Caco-2 (cell line): ENCODE measurements at regions not wholly inside any gene's neighbourhood (a gene's known extent, or its start where the extent isn't known, plus 50 kb on each side); places are given as distances from the start of the nearest gene placed in this dataset.

ENCODE experiments used
- BruUV-seq: library from RNA; stranded (reverse); fragments of 400-500 nt; replicated peaks from 2 replicates; lab custom pipeline; 2021; lab: Mats Ljungman, UMichigan
- CTCF ChIA-PET: fragments of 300-600 bp; sonication (Branson Sonifier 250); formaldehyde crosslinking; loops from one replicate; lab custom pipeline; 2022; ENCODE audit warnings: antibody characterized with exemption; lab: Charles Lee
- POLR2A ChIA-PET: fragments of 300-600 bp; sonication (Branson Sonifier 250); formaldehyde crosslinking; loops from one replicate; lab custom pipeline; 2022; ENCODE audit warnings: antibody characterized with exemption; lab: Charles Lee
- DNase-seq, 2 experiments: peaks; one replicate each; pipeline versions ENCODE4 v3.0.0 to v3.0.0-alpha.2; 2020 to 2022
- H3K27me3 ChIP-seq: replicated peaks from 2 replicates; pipeline ENCODE4 v1.6.0; 2011; ENCODE audit warnings: low read length; ENCODE audit not compliant: control insufficient read depth, insufficient read depth
- H3K36me3 ChIP-seq: 2 replicates; pipeline ENCODE4 v1.5.1; 2011; ENCODE audit warnings: low read length; ENCODE audit not compliant: control insufficient read depth, insufficient read depth
- H3K4me1 ChIP-seq: fragments of 250-450 bp; sonication (Bioruptor Pico); 2 replicates; pipeline ENCODE4 v1.5.1; 2020; ENCODE audit warnings: mild to moderate bottlenecking
- H3K4me3 ChIP-seq: 2 replicates; pipeline ENCODE4 v1.5.1; 2011; ENCODE audit warnings: low read depth, mild to moderate bottlenecking, control low read depth, low read length
- H3K9me3 ChIP-seq: fragments of 250-450 bp; sonication (Bioruptor Pico); 2 replicates; pipeline ENCODE4 v1.5.1; 2020; ENCODE audit warnings: mild to moderate bottlenecking, moderate library complexity
- H3K27ac Mint-ChIP-seq: one replicate; pipeline ENCODE4 v1.8.0; 2022; ENCODE audit warnings: mixed read lengths; ENCODE audit not compliant: unreplicated experiment
- H3K27me3 Mint-ChIP-seq: one replicate; pipeline ENCODE4 v1.8.0; 2022; ENCODE audit warnings: mixed read lengths; ENCODE audit not compliant: insufficient read depth, unreplicated experiment
- H3K36me3 Mint-ChIP-seq: one replicate; pipeline ENCODE4 v1.8.0; 2022; ENCODE audit warnings: mild to moderate bottlenecking, mixed read lengths; ENCODE audit not compliant: insufficient read depth, unreplicated experiment
- H3K4me1 Mint-ChIP-seq: one replicate; pipeline ENCODE4 v1.8.0; 2022; ENCODE audit warnings: low read depth, mixed read lengths; ENCODE audit not compliant: unreplicated experiment
- H3K4me3 Mint-ChIP-seq: one replicate; pipeline ENCODE4 v1.8.0; 2022; ENCODE audit warnings: mild to moderate bottlenecking, moderate library complexity, mixed read lengths; ENCODE audit not compliant: unreplicated experiment
- H3K9me3 Mint-ChIP-seq: one replicate; pipeline ENCODE4 v1.8.0; 2022; ENCODE audit warnings: mixed read lengths; ENCODE audit not compliant: unreplicated experiment
- CTCF ChIP-seq, 2 experiments: fragments of 200-600 bp in 1 of 2; IDR thresholded peaks; 1 replicate in 1 of 2; 2 replicates in 1 of 2; pipeline versions ENCODE4 v1.5.1 to v1.8.0; 2011 to 2022; ENCODE audit warnings: antibody characterized with exemption in 1 of 2, control low read depth in 1 of 2, inconsistent platforms in 1 of 2, low read depth in 1 of 2, low read length in 1 of 2, mild to moderate bottlenecking in 1 of 2, moderate library complexity in 1 of 2; ENCODE audit not compliant: insufficient read depth in 1 of 2, severe bottlenecking in 1 of 2, unreplicated experiment in 1 of 2
- intact Hi-C: fragments of 100-400 bp; cut with micrococcal nuclease; formaldehyde crosslinking; loops from one replicate; pipeline ENCODE4 v1.10.0; 2022; ENCODE audit not compliant: unreplicated experiment

- H3K27me3 Mint-ChIP-seq: no peaks in the 10 kb centered on the region
- POLR2A ChIA-PET: no interaction called here
- Histone ChIP-seq H3K9me3 (no peaks in the 10 kb centered on the region), H3K4me3 (no peak overlapping the region), H3K36me3 (no peaks in the 10 kb centered on the region), H3K4me1 (no peaks in the 10 kb centered on the region), H3K27me3 (no peaks in the 10 kb centered on the region)
- H3K27ac Mint-ChIP-seq: no peak overlapping the region
- no peak for TF ChIP-seq CTCF (IDR thresholded peaks at IDR 0.05; ENCODE audit: insufficient read depth in 1 of 2, low read depth in 1 of 2, low read length in 1 of 2, severe bottlenecking in 1 of 2, unreplicated experiment in 1 of 2)
- H3K9me3 Mint-ChIP-seq: no peaks in the 10 kb centered on the region
- no TSS peak for BruUV-seq
- no peak overlapping the region for H3K4me3 Mint-ChIP-seq
- H3K36me3 Mint-ChIP-seq: no peaks in the 10 kb centered on the region
- CTCF ChIA-PET: no interaction called here
- no peak for DNase-seq
- H3K4me1 Mint-ChIP-seq: no peaks in the 10 kb centered on the region
- intact Hi-C loops: no loop called here
Observed at GRCh38 chr2:63777816-63778215, 63.9 kb upstream of the UGP2 start.

- no peaks in the 10 kb centered on the region for H3K4me1 ChIP-seq
- ChIA-PET CTCF (no interaction called here), POLR2A (no interaction called here)
- H3K27me3 ChIP-seq: no peaks in the 10 kb centered on the region
- no peaks in the 10 kb centered on the region for H3K36me3 ChIP-seq
- no peaks in the 10 kb centered on the region for H3K36me3 Mint-ChIP-seq
- H3K27me3 Mint-ChIP-seq: no peaks in the 10 kb centered on the region
- TF ChIP-seq CTCF (IDR thresholded peaks at IDR 0.05; ENCODE audit: insufficient read depth in 1 of 2, low read depth in 1 of 2, low read length in 1 of 2, severe bottlenecking in 1 of 2, unreplicated experiment in 1 of 2): no peak
- no peaks in the 10 kb centered on the region for H3K9me3 ChIP-seq
- DNase-seq: no peak
- no peak overlapping the region for H3K27ac Mint-ChIP-seq
- intact Hi-C loops: no loop called here
- no peak overlapping the region for H3K4me3 ChIP-seq
- no peaks in the 10 kb centered on the region for H3K4me1 Mint-ChIP-seq
- H3K9me3 Mint-ChIP-seq: no peaks in the 10 kb centered on the region
- BruUV-seq: no TSS peak
- H3K4me3 Mint-ChIP-seq: no peak overlapping the region
Observed at GRCh38 chr2:63778391-63778790, 63.3 kb upstream of the UGP2 start.

- H3K4me3 Mint-ChIP-seq: no peak overlapping the region
- CTCF ChIA-PET: no interaction called here
Observed at GRCh38 chr2:63780518-63781155, 61.1 kb upstream of the UGP2 start.

More at GRCh38 chr2:63780518-63781155, 61.1 kb upstream of the UGP2 start:
- no peak for DNase-seq
- Histone ChIP-seq H3K36me3 (no peaks in the 10 kb centered on the region), H3K4me1 (no peaks in the 10 kb centered on the region), H3K9me3 (no peaks in the 10 kb centered on the region), H3K27me3 (no peaks in the 10 kb centered on the region), H3K4me3 (no peak overlapping the region)
- H3K4me1 Mint-ChIP-seq: no peaks in the 10 kb centered on the region
- H3K36me3 Mint-ChIP-seq: no peaks in the 10 kb centered on the region
- BruUV-seq: no TSS peak
- TF ChIP-seq CTCF (IDR thresholded peaks at IDR 0.05; ENCODE audit: insufficient read depth in 1 of 2, low read depth in 1 of 2, low read length in 1 of 2, severe bottlenecking in 1 of 2, unreplicated experiment in 1 of 2): no peak
- intact Hi-C loops: no loop called here
- POLR2A ChIA-PET: no interaction called here
- H3K9me3 Mint-ChIP-seq: no peaks in the 10 kb centered on the region
- no peaks in the 10 kb centered on the region for H3K27me3 Mint-ChIP-seq
- H3K27ac Mint-ChIP-seq: no peak overlapping the region
